H9 (cell line): ENCODE measurements at regions not wholly inside any gene's neighbourhood (a gene's known extent, or its start where the extent isn't known, plus 50 kb on each side); places are given as distances from the start of the nearest gene placed in this dataset.

Source experiments
- DNase-seq: peaks from one replicate; pipeline ENCODE4 v3.0.0-alpha.2; 2017
- H2AFZ ChIP-seq: one replicate; pipeline ENCODE4 v1.6.1; 2013; ENCODE audit warnings: mild to moderate bottlenecking, low read length, control low read depth, moderate library complexity
- H2AK5ac ChIP-seq: 2 replicates; pipeline ENCODE4 v1.6.1; 2013; ENCODE audit warnings: low read length, control low read depth, mixed read lengths; ENCODE audit not compliant: insufficient read length
- H2BK120ac ChIP-seq: one replicate; pipeline ENCODE4 v1.6.1; 2013; ENCODE audit warnings: low read depth, mild to moderate bottlenecking, low read length, control low read depth, inconsistent platforms; ENCODE audit not compliant: poor library complexity, severe bottlenecking
- H2BK12ac ChIP-seq: 2 replicates; pipeline ENCODE4 v1.6.1; 2013; ENCODE audit warnings: low read length, control low read depth, mixed read lengths, low read depth; ENCODE audit not compliant: insufficient read length
- H2BK15ac ChIP-seq: 2 replicates; pipeline ENCODE4 v1.6.1; 2013; ENCODE audit warnings: low read depth, low read length, control low read depth
- H2BK20ac ChIP-seq: one replicate; pipeline ENCODE4 v1.6.1; 2013; ENCODE audit warnings: low read depth, mild to moderate bottlenecking, low read length, control low read depth, inconsistent platforms; ENCODE audit not compliant: poor library complexity, severe bottlenecking
- H2BK5ac ChIP-seq: 2 replicates; pipeline ENCODE4 v1.6.1; 2013; ENCODE audit warnings: low read length, control low read depth, mixed read lengths; ENCODE audit not compliant: insufficient read length
- H3K14ac ChIP-seq: 2 replicates; pipeline ENCODE4 v1.6.1; 2013; ENCODE audit warnings: low read length, control low read depth; ENCODE audit not compliant: insufficient read depth
- H3K18ac ChIP-seq: 2 replicates; pipeline ENCODE4 v1.6.1; 2013; ENCODE audit warnings: low read depth, mild to moderate bottlenecking, mixed read lengths, low read length, control low read depth; ENCODE audit not compliant: insufficient read length
- H3K23ac ChIP-seq: 2 replicates; pipeline ENCODE4 v1.6.1; 2013; ENCODE audit warnings: low read length, control low read depth, mixed read lengths, low read depth; ENCODE audit not compliant: insufficient read length
- H3K23me2 ChIP-seq: 2 replicates; pipeline ENCODE4 v1.6.1; 2013; ENCODE audit warnings: low read depth, mild to moderate bottlenecking, mixed read lengths, low read length, control low read depth; ENCODE audit not compliant: insufficient read length, poor library complexity, severe bottlenecking
- H3K27ac ChIP-seq: 2 replicates; pipeline ENCODE4 v1.5.1; 2013; ENCODE audit warnings: low read length, control low read depth, mixed read lengths, low read depth; ENCODE audit not compliant: insufficient read length
- H3K27me3 ChIP-seq: 2 replicates; pipeline ENCODE4 v1.6.1; 2013; ENCODE audit warnings: low read length, control low read depth, inconsistent platforms; ENCODE audit not compliant: insufficient read depth
- H3K4ac ChIP-seq: 2 replicates; pipeline ENCODE4 v1.6.1; 2013; ENCODE audit warnings: low read depth, mild to moderate bottlenecking, control low read depth, inconsistent platforms, low read length, moderate library complexity
- H3K4me1 ChIP-seq: 2 replicates; pipeline ENCODE4 v1.6.1; 2013; ENCODE audit warnings: low read length, control low read depth, inconsistent platforms; ENCODE audit not compliant: insufficient read depth
- H3K4me2 ChIP-seq: 2 replicates; pipeline ENCODE4 v1.6.1; 2013; ENCODE audit warnings: low read length, control low read depth, mixed read lengths; ENCODE audit not compliant: insufficient read length, insufficient read depth
- H3K56ac ChIP-seq: 2 replicates; pipeline ENCODE4 v1.6.1; 2013; ENCODE audit warnings: low read depth, mild to moderate bottlenecking, mixed read lengths, low read length, control low read depth; ENCODE audit not compliant: insufficient read length
- H3K79me1 ChIP-seq: 2 replicates; pipeline ENCODE4 v1.6.1; 2013; ENCODE audit warnings: low read depth, mild to moderate bottlenecking, moderate library complexity, low read length, control low read depth, inconsistent platforms; ENCODE audit not compliant: insufficient read depth, poor library complexity, severe bottlenecking
- H3K79me2 ChIP-seq: 2 replicates; pipeline ENCODE4 v1.6.1; 2013; ENCODE audit warnings: low read length, control low read depth, inconsistent platforms; ENCODE audit not compliant: insufficient read depth
- H3K9ac ChIP-seq: 2 replicates; pipeline ENCODE4 v1.6.1; 2013; ENCODE audit warnings: low read length, control low read depth, mixed read lengths; ENCODE audit not compliant: insufficient read length; ENCODE audit errors: extremely low read depth
- H3K9me3 ChIP-seq: one replicate; pipeline ENCODE4 v1.6.1; 2013; ENCODE audit warnings: low read depth, low read length, inconsistent platforms; ENCODE audit not compliant: control insufficient read depth
- H3T11ph ChIP-seq: one replicate; pipeline ENCODE4 v1.6.1; 2013; ENCODE audit warnings: mild to moderate bottlenecking, low read length, control low read depth, inconsistent platforms
- H4K20me1 ChIP-seq: one replicate; pipeline ENCODE4 v1.6.1; 2013; ENCODE audit not compliant: control insufficient read depth, insufficient read length, insufficient read depth
- H4K5ac ChIP-seq: 2 replicates; pipeline ENCODE4 v1.6.1; 2013; ENCODE audit warnings: low read depth, mild to moderate bottlenecking, mixed read lengths, low read length, control low read depth; ENCODE audit not compliant: insufficient read length
- H4K8ac ChIP-seq: replicated peaks from 2 replicates; pipeline ENCODE4 v1.6.1; 2013; ENCODE audit warnings: low read length, control low read depth, mixed read lengths, low read depth; ENCODE audit not compliant: insufficient read length
- H4K91ac ChIP-seq: 2 replicates; pipeline ENCODE4 v1.6.1; 2013; ENCODE audit warnings: low read depth, mild to moderate bottlenecking, moderate library complexity, mixed read lengths, low read length, control low read depth; ENCODE audit not compliant: insufficient read length
- H3K27ac Mint-ChIP-seq, 3 experiments: 2 replicates in 2 of 3; 3 replicates in 1 of 3; pipeline ENCODE4 v1.8.0; 2020 to 2021; ENCODE audit warnings: mixed read lengths in 3 of 3, mild to moderate bottlenecking in 1 of 3, moderate library complexity in 1 of 3
- H3K27me3 Mint-ChIP-seq: 2 replicates; pipeline ENCODE4 v1.8.0; 2021; ENCODE audit warnings: low read depth, mild to moderate bottlenecking, moderate library complexity, mixed read lengths
- H3K36me3 Mint-ChIP-seq, 3 experiments: 2 replicates in 2 of 3; 3 replicates in 1 of 3; pipeline ENCODE4 v1.8.0; 2020 to 2021; ENCODE audit warnings: low read depth in 3 of 3, mixed read lengths in 3 of 3; ENCODE audit not compliant: insufficient read depth in 1 of 3
- H3K4me1 Mint-ChIP-seq, 2 experiments: 2 replicates each; pipeline ENCODE4 v1.8.0; 2020; ENCODE audit warnings: mixed read lengths in 2 of 2
- H3K4me3 Mint-ChIP-seq, 2 experiments: 2 replicates in 1 of 2; 3 replicates in 1 of 2; pipeline ENCODE4 v1.8.0; 2020 to 2021; ENCODE audit warnings: mild to moderate bottlenecking in 2 of 2, mixed read lengths in 2 of 2, moderate library complexity in 1 of 2
- H3K9me3 Mint-ChIP-seq, 2 experiments: 2 replicates in 1 of 2; 3 replicates in 1 of 2; pipeline ENCODE4 v1.8.0; 2020; ENCODE audit warnings: mild to moderate bottlenecking in 2 of 2, mixed read lengths in 2 of 2, moderate library complexity in 1 of 2
- WGBS: extraction: QIAGEN DNeasy Blood & Tissue Kit; methylation state at CpG from one replicate; pipeline ENCODE4 v1.1.7; 2013; ENCODE audit warnings: missing lambda C conversion rate, low lambda C conversion rate, mixed read lengths; ENCODE audit not compliant: insufficient read length; ENCODE audit errors: extremely low coverage; 5-methylcytosine and 5-hydroxymethylcytosine counted together
- TF ChIP-seq, protein P1 (sequence below): fragments of 200-600 bp; sonication (generic); conservative IDR thresholded peaks from 3 replicates; pipeline ENCODE4 v1.8.0; 2021; ENCODE audit warnings: antibody characterized with exemption, mild to moderate bottlenecking

DNA sequence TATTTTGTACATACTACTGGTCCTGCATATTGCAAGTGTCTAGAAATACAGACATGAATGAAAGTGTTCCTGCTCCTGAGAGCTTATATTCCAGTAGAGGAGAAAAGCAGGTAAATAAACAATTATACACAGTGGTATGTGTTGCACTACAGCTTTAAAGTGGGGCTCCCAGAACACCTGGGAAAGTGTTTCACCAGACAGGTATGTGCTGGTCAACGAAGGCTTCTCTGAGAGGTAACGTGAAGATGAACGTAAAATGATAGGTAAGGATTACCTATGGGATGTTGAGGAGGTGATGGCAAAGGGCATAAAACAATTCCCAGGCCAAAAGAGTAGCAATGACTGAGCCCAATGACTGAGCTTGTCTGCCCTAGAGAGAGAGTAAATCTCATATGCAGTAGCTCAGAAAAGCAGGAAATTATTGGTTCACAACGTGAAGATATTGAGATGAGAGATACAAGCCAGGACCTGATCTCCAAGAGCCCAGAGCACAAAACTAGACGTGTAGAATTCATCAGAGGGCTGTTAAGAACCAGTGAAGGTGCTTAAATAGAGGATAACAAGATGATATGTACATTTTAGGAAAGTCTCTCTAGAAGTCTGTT is 459.1 kb upstream of the BCHE start:
- no peak overlapping the region for H2BK12ac ChIP-seq
- no peaks in the 10 kb centered on the region for H3K79me1 ChIP-seq
- no peaks in the 10 kb centered on the region for H3K23me2 ChIP-seq
- peak overlapping the region in 1 of 3 experiments; percentile 22; a peak in 1 of 7 replicates for H3K27ac Mint-ChIP-seq
- no peak overlapping the region for H4K8ac ChIP-seq
- H4K91ac ChIP-seq = no peak overlapping the region
- H3K14ac ChIP-seq = no peak overlapping the region
- no peaks in the 10 kb centered on the region for H3K27me3 ChIP-seq
- no peaks in the 10 kb centered on the region for H3K27me3 Mint-ChIP-seq
- no peak overlapping the region for H3K18ac ChIP-seq
- no peak overlapping the region for H2AK5ac ChIP-seq
- no peak overlapping the region for H2BK15ac ChIP-seq
- no peak overlapping the region for H2BK5ac ChIP-seq
- no peak overlapping the region for H3K56ac ChIP-seq
- no peak overlapping the region for H3K27ac ChIP-seq
- no peak overlapping the region for H4K5ac ChIP-seq
- H3K9me3 Mint-ChIP-seq = no peaks in the 10 kb centered on the region
- no peak overlapping the region for H3T11ph ChIP-seq
- no CpG with 5 or more reads among the region's 5 CpGs for WGBS
- no peaks in the 10 kb centered on the region for H3K79me2 ChIP-seq
- no peaks in the 10 kb centered on the region for H3K4me1 ChIP-seq
- no peak overlapping the region for H2BK120ac ChIP-seq
- no peaks in the 10 kb centered on the region for H4K20me1 ChIP-seq
- no peak overlapping the region for H2BK20ac ChIP-seq
- H3K23ac ChIP-seq = no peak overlapping the region
- H3K4ac ChIP-seq = no peak overlapping the region
- no peaks in the 10 kb centered on the region for H3K9me3 ChIP-seq
- peaks cover 4 to 5% of the 10 kb centered on the region in 2 experiments; a peak in 3 of 4 replicates for H3K4me1 Mint-ChIP-seq
- TF ChIP-seq, protein P1, sequence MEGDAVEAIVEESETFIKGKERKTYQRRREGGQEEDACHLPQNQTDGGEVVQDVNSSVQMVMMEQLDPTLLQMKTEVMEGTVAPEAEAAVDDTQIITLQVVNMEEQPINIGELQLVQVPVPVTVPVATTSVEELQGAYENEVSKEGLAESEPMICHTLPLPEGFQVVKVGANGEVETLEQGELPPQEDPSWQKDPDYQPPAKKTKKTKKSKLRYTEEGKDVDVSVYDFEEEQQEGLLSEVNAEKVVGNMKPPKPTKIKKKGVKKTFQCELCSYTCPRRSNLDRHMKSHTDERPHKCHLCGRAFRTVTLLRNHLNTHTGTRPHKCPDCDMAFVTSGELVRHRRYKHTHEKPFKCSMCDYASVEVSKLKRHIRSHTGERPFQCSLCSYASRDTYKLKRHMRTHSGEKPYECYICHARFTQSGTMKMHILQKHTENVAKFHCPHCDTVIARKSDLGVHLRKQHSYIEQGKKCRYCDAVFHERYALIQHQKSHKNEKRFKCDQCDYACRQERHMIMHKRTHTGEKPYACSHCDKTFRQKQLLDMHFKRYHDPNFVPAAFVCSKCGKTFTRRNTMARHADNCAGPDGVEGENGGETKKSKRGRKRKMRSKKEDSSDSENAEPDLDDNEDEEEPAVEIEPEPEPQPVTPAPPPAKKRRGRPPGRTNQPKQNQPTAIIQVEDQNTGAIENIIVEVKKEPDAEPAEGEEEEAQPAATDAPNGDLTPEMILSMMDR = no peak
- H3K36me3 Mint-ChIP-seq = no peaks in the 10 kb centered on the region
- no peak for DNase-seq
- no peak overlapping the region for H3K9ac ChIP-seq
- H3K4me3 Mint-ChIP-seq = no peak overlapping the region
- H2AFZ ChIP-seq = no peak overlapping the region
- no peak overlapping the region for H3K4me2 ChIP-seq
